ENCODE measurements at regions not wholly inside any gene's neighbourhood (a gene's known extent, or its start where the extent isn't known, plus 50 kb on each side); places are given as distances from the start of the nearest gene placed in this dataset.

GRCh38 chr6:153758516-153758915 lies 280.5 kb upstream of the OPRM1 start:
- TF ChIP-seq POLR2A (IDR thresholded peaks at IDR 0.05) (no peak), CTCF (IDR thresholded peaks at IDR 0.05) (no peak), POLR2AphosphoS5 (IDR thresholded peaks at IDR 0.05) (no peak), EP300 (IDR thresholded peaks at IDR 0.05) (no peak)
